ENCODE measurements at regions not wholly inside any gene's neighbourhood (a gene's known extent, or its start where the extent isn't known, plus 50 kb on each side); places are given as distances from the start of the nearest gene placed in this dataset.
A peak's percentile ranks its signal among the peaks of the same experiment; 100 is the strongest.
"Not testable (repeated sequence)": the region's sequence is repeated elsewhere in the genome, so short reads cannot be mapped to it uniquely, and the experiment has no call there.

DNA sequence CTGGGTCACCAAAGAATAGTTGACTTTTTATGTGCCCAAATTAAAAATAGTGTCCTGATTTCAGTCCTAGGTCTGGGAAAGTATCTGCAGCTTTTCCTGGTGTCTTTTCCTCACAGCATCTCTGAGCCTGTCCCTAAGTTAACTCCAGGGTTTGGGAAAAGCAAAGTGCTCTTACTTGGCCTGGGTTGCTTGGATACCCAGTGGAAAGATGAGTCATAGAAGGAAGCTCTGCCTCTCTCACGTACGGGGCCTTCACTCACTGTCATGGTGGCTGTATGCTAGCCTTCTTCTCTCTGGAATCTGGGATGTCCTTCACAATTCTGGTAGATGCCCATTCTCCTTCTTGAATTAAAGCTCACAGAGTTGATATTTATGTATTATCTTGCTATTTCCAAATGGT is 607.3 kb downstream of the ANKRD50 start:
- H3K27me3 ChIP-seq (ENCODE audit: low read depth, low read length) = no peaks in the 10 kb centered on the region
- H3K9me3 ChIP-seq (ENCODE audit: control insufficient read depth in 1 of 2, low read length in 2 of 2) = no peaks in the 10 kb centered on the region
- no peaks in the 10 kb centered on the region for H3K4me1 ChIP-seq (ENCODE audit: control insufficient read depth in 1 of 2, insufficient read depth in 2 of 2, low read length in 2 of 2)
- no peak overlapping the region for H3K27ac ChIP-seq (ENCODE audit: low read length)
- H3K36me3 ChIP-seq (ENCODE audit: control insufficient read depth in 1 of 2, insufficient read depth in 2 of 2, low read length in 2 of 2) = no peaks in the 10 kb centered on the region
- no peak overlapping the region for H3K4me3 ChIP-seq (ENCODE audit: low read depth in 1 of 2, low read length in 2 of 2)

DNA sequence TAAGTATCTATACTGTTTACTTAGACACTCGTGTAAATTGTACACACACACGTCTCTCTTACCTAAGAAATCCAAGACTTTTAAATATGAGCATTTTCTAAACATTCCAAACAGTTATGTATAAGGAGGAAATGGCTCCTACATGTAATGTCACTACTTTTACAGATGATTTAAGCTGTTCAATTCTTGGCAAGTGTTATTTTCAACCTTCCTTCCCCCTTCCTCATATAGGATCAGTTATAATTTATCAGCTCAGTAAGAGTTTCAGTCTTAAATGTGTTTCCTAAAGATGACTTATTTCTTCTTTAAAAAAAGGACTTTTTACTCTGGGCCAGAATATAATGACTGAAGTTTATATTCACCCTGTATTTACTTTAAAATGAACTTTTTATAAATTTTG is 601.1 kb downstream of the ANKRD50 start:
- H3K4me1 ChIP-seq (ENCODE audit: control insufficient read depth in 1 of 2, insufficient read depth in 2 of 2, low read length in 2 of 2) = peaks cover 3 to 6% of the 10 kb centered on the region in 2 donors
- no peaks in the 10 kb centered on the region for H3K9me3 ChIP-seq (ENCODE audit: control insufficient read depth in 1 of 2, low read length in 2 of 2)
- no peaks in the 10 kb centered on the region for H3K36me3 ChIP-seq (ENCODE audit: control insufficient read depth in 1 of 2, insufficient read depth in 2 of 2, low read length in 2 of 2)
- no peak overlapping the region for H3K4me3 ChIP-seq (ENCODE audit: low read depth in 1 of 2, low read length in 2 of 2)
- peak overlapping the region; percentile 60 for H3K27ac ChIP-seq (ENCODE audit: low read length)
- H3K27me3 ChIP-seq (ENCODE audit: low read depth, low read length) = no peaks in the 10 kb centered on the region

DNA sequence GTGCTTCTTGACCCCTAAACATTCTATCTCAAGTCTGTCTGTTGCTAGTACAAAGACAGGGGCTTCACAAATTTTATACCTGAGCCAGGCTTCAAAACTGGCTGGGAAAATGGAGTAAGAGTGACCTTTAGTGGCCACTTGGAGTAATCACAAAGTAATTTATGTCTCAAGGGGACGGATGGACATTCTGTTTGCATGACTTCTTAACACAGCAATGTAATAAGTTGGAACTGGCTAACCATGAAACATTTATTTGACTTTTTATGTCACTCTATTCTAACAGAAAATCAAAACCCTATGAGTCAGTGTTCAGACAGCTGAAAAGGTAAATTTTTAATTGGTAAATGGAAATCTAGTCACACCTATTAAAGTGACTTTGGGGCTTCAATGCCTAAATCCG is 600.6 kb downstream of the ANKRD50 start:
- no peaks in the 10 kb centered on the region for H3K27me3 ChIP-seq (ENCODE audit: low read depth, low read length)
- no peak overlapping the region for H3K27ac ChIP-seq (ENCODE audit: low read length)
- peaks cover 3 to 6% of the 10 kb centered on the region in 2 donors for H3K4me1 ChIP-seq (ENCODE audit: control insufficient read depth in 1 of 2, insufficient read depth in 2 of 2, low read length in 2 of 2)

DNA sequence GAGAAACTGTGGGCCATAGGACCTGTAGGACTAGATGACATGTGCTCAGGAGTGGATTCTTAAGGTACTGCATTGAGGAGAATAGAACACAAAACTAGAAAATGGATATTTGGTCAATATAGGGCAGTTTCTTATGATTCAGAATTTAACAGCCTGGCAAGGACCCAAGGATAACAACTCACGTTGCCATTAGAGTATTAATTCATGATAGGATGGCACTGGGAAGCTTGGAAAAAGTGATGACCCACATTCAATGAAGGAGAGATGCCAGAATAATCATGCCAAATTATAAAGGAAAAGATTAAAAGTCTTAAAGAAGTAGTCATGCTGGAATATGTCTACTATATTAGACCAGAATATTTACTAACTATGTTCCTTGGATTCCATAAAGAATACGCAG is 594.5 kb downstream of the ANKRD50 start:
- Histone ChIP-seq H3K36me3 (ENCODE audit: control insufficient read depth in 1 of 2, insufficient read depth in 2 of 2, low read length in 2 of 2) (no peaks in the 10 kb centered on the region), H3K4me3 (ENCODE audit: low read depth in 1 of 2, low read length in 2 of 2) (no peak overlapping the region)

More for the DNA sequence above, 600.6 kb downstream of the ANKRD50 start:
- Histone ChIP-seq H3K36me3 (ENCODE audit: control insufficient read depth in 1 of 2, insufficient read depth in 2 of 2, low read length in 2 of 2) (no peaks in the 10 kb centered on the region), H3K9me3 (ENCODE audit: control insufficient read depth in 1 of 2, low read length in 2 of 2) (no peaks in the 10 kb centered on the region), H3K4me3 (ENCODE audit: low read depth in 1 of 2, low read length in 2 of 2) (no peak overlapping the region)

GRCh38 chr4:124121461-124121971 is 591.0 kb downstream of the ANKRD50 start:
- H3K27ac ChIP-seq (ENCODE audit: low read length) = no peak overlapping the region

More for the DNA sequence above, 594.5 kb downstream of the ANKRD50 start:
- Histone ChIP-seq H3K27me3 (ENCODE audit: low read depth, low read length) (no peaks in the 10 kb centered on the region), H3K4me1 (ENCODE audit: control insufficient read depth in 1 of 2, insufficient read depth in 2 of 2, low read length in 2 of 2) (no peaks in the 10 kb centered on the region), H3K9me3 (ENCODE audit: control insufficient read depth in 1 of 2, low read length in 2 of 2) (no peaks in the 10 kb centered on the region), H3K27ac (ENCODE audit: low read length) (no peak overlapping the region)

GRCh38 chr4:124123181-124123580 is 589.4 kb downstream of the ANKRD50 start:
- Histone ChIP-seq H3K27ac (ENCODE audit: low read length) (no peak overlapping the region), H3K27me3 (ENCODE audit: low read depth, low read length) (no peaks in the 10 kb centered on the region), H3K9me3 (ENCODE audit: control insufficient read depth in 1 of 2, low read length in 2 of 2) (no peaks in the 10 kb centered on the region), H3K36me3 (ENCODE audit: control insufficient read depth in 1 of 2, insufficient read depth in 2 of 2, low read length in 2 of 2) (no peaks in the 10 kb centered on the region), H3K4me1 (ENCODE audit: control insufficient read depth in 1 of 2, insufficient read depth in 2 of 2, low read length in 2 of 2) (no peaks in the 10 kb centered on the region), H3K4me3 (ENCODE audit: low read depth in 1 of 2, low read length in 2 of 2) (no peak overlapping the region)

More at GRCh38 chr4:124121461-124121971, 591.0 kb downstream of the ANKRD50 start:
- Histone ChIP-seq H3K36me3 (ENCODE audit: control insufficient read depth in 1 of 2, insufficient read depth in 2 of 2, low read length in 2 of 2) (no peaks in the 10 kb centered on the region), H3K27me3 (ENCODE audit: low read depth, low read length) (no peaks in the 10 kb centered on the region), H3K4me3 (ENCODE audit: low read depth in 1 of 2, low read length in 2 of 2) (no peak overlapping the region), H3K4me1 (ENCODE audit: control insufficient read depth in 1 of 2, insufficient read depth in 2 of 2, low read length in 2 of 2) (no peaks in the 10 kb centered on the region), H3K9me3 (ENCODE audit: control insufficient read depth in 1 of 2, low read length in 2 of 2) (no peaks in the 10 kb centered on the region)

- H3K4me1 ChIP-seq (ENCODE audit: control insufficient read depth in 1 of 2, insufficient read depth in 2 of 2, low read length in 2 of 2) = no peaks in the 10 kb centered on the region
- H3K27me3 ChIP-seq (ENCODE audit: low read depth, low read length) = no peaks in the 10 kb centered on the region
- no peaks in the 10 kb centered on the region for H3K36me3 ChIP-seq (ENCODE audit: control insufficient read depth in 1 of 2, insufficient read depth in 2 of 2, low read length in 2 of 2)
- H3K9me3 ChIP-seq (ENCODE audit: control insufficient read depth in 1 of 2, low read length in 2 of 2) = no peaks in the 10 kb centered on the region
- no peak overlapping the region for H3K27ac ChIP-seq (ENCODE audit: low read length)
- H3K4me3 ChIP-seq (ENCODE audit: low read depth in 1 of 2, low read length in 2 of 2) = no peak overlapping the region
These were observed 588.8 kb downstream of the ANKRD50 start for GRCh38 chr4:124123721-124124120.

- peaks cover 0 to 14% of the 10 kb centered on the region in 2 donors for H3K9me3 ChIP-seq (ENCODE audit: control insufficient read depth in 1 of 2, low read length in 2 of 2)
- not testable (repeated sequence) for H3K36me3 ChIP-seq (ENCODE audit: control insufficient read depth in 1 of 2, insufficient read depth in 2 of 2, low read length in 2 of 2); H3K4me3 ChIP-seq (ENCODE audit: low read depth in 1 of 2, low read length in 2 of 2); H3K27me3 ChIP-seq (ENCODE audit: low read depth, low read length); H3K27ac ChIP-seq (ENCODE audit: low read length); H3K4me1 ChIP-seq (ENCODE audit: control insufficient read depth in 1 of 2, insufficient read depth in 2 of 2, low read length in 2 of 2)
These were observed 581.2 kb downstream of the ANKRD50 start for GRCh38 chr4:124131324-124131723.

DNA sequence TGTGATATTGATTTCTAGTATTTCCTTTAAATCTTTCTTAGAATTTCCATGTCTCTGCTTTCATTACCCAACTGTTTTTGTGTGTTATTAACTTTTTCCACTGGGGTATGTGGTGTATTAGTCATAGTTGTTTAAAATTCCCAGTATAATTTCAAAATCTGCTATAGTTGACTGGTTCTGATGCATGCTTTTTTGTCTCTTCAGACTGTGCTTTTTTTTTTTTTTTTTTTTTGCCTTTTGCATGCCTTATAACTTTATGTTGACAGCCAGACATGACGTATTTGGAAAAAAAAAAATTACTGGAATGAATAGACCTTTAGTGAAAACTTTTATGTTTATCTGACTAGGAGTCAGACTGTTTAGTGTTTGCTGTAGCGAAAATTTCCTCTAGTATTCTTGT is 580.4 kb downstream of the ANKRD50 start:
- peaks cover 0 to 14% of the 10 kb centered on the region in 2 donors for H3K9me3 ChIP-seq (ENCODE audit: control insufficient read depth in 1 of 2, low read length in 2 of 2)
- H3K4me3 ChIP-seq (ENCODE audit: low read depth in 1 of 2, low read length in 2 of 2) = no peak overlapping the region
- H3K36me3 ChIP-seq (ENCODE audit: control insufficient read depth in 1 of 2, insufficient read depth in 2 of 2, low read length in 2 of 2) = no peaks in the 10 kb centered on the region
- H3K27me3 ChIP-seq (ENCODE audit: low read depth, low read length) = no peaks in the 10 kb centered on the region
- no peaks in the 10 kb centered on the region for H3K4me1 ChIP-seq (ENCODE audit: control insufficient read depth in 1 of 2, insufficient read depth in 2 of 2, low read length in 2 of 2)
- no peak overlapping the region for H3K27ac ChIP-seq (ENCODE audit: low read length)

GRCh38 chr4:124133753-124134152 is 578.8 kb downstream of the ANKRD50 start:
- Histone ChIP-seq H3K36me3 (ENCODE audit: control insufficient read depth in 1 of 2, insufficient read depth in 2 of 2, low read length in 2 of 2) (no peaks in the 10 kb centered on the region), H3K27me3 (ENCODE audit: low read depth, low read length) (no peaks in the 10 kb centered on the region), H3K27ac (ENCODE audit: low read length) (no peak overlapping the region), H3K4me1 (ENCODE audit: control insufficient read depth in 1 of 2, insufficient read depth in 2 of 2, low read length in 2 of 2) (no peaks in the 10 kb centered on the region), H3K9me3 (ENCODE audit: control insufficient read depth in 1 of 2, low read length in 2 of 2) (peaks cover 0 to 14% of the 10 kb centered on the region in 2 donors), H3K4me3 (ENCODE audit: low read depth in 1 of 2, low read length in 2 of 2) (no peak overlapping the region)

- Histone ChIP-seq H3K27ac (ENCODE audit: low read length) (no peak overlapping the region), H3K4me1 (ENCODE audit: control insufficient read depth in 1 of 2, insufficient read depth in 2 of 2, low read length in 2 of 2) (no peaks in the 10 kb centered on the region), H3K9me3 (ENCODE audit: control insufficient read depth in 1 of 2, low read length in 2 of 2) (peaks cover 0 to 14% of the 10 kb centered on the region in 2 donors), H3K4me3 (ENCODE audit: low read depth in 1 of 2, low read length in 2 of 2) (no peak overlapping the region), H3K27me3 (ENCODE audit: low read depth, low read length) (no peaks in the 10 kb centered on the region), H3K36me3 (ENCODE audit: control insufficient read depth in 1 of 2, insufficient read depth in 2 of 2, low read length in 2 of 2) (no peaks in the 10 kb centered on the region)
These were observed 577.1 kb downstream of the ANKRD50 start for GRCh38 chr4:124135409-124135813.

GRCh38 chr4:124139044-124139443 is 573.5 kb downstream of the ANKRD50 start:
- no peak overlapping the region for H3K4me3 ChIP-seq (ENCODE audit: low read depth in 1 of 2, low read length in 2 of 2)
- H3K27me3 ChIP-seq (ENCODE audit: low read depth, low read length) = no peaks in the 10 kb centered on the region
- no peaks in the 10 kb centered on the region for H3K9me3 ChIP-seq (ENCODE audit: control insufficient read depth in 1 of 2, low read length in 2 of 2)
- H3K36me3 ChIP-seq (ENCODE audit: control insufficient read depth in 1 of 2, insufficient read depth in 2 of 2, low read length in 2 of 2) = no peaks in the 10 kb centered on the region
- H3K27ac ChIP-seq (ENCODE audit: low read length) = no peak overlapping the region
- no peaks in the 10 kb centered on the region for H3K4me1 ChIP-seq (ENCODE audit: control insufficient read depth in 1 of 2, insufficient read depth in 2 of 2, low read length in 2 of 2)
